Endothelial cell of umbilical vein (primary cell): ENCODE measurements at regions not wholly inside any gene's neighbourhood (a gene's known extent, or its start where the extent isn't known, plus 50 kb on each side); places are given as distances from the start of the nearest gene placed in this dataset.

ENCODE experiments used
- BruUV-seq: library from RNA; stranded (reverse); fragments of 400-500 nt; replicated peaks from 2 replicates; lab custom pipeline; 2021; lab: Mats Ljungman, UMichigan
- CTCF ChIA-PET: fragments of 300-600, 350-600 bp; sonication (Branson Sonifier 250); formaldehyde crosslinking; loops from one replicate; lab custom pipeline; 2021; ENCODE audit warnings: antibody characterized with exemption, inconsistent platforms; lab: Charles Lee
- POLR2A ChIA-PET: fragments of 300-600, 350-600 bp; sonication (Branson Sonifier 250); formaldehyde crosslinking; loops from one replicate; lab custom pipeline; 2021; ENCODE audit warnings: antibody characterized with exemption, inconsistent platforms; lab: Charles Lee
- DNase-seq: peaks from one replicate; pipeline ENCODE4 v3.0.0-alpha.2; 2011; ENCODE audit warnings: low read depth, low spot score
- FAIRE-seq: peaks from 2 replicates; lab custom pipeline; 2011; peaks lifted over from hg19 to GRCh38; lab: Jason Lieb, UNC
- H2AFZ ChIP-seq: 2 replicates; pipeline ENCODE4 v1.6.0; 2012; ENCODE audit warnings: low read depth, low read length, control low read depth, inconsistent platforms
- H3K27ac ChIP-seq: 2 replicates; pipeline ENCODE4 v1.5.1; 2011; ENCODE audit warnings: low read depth, mild to moderate bottlenecking, control low read depth, low read length, moderate library complexity; ENCODE audit not compliant: insufficient read depth
- H3K27me3 ChIP-seq, 2 experiments: 2 replicates each; pipeline versions ENCODE4 v1.6.0 to v1.6.1; 2011; ENCODE audit warnings: low read length in 2 of 2, mixed read lengths in 1 of 2; ENCODE audit not compliant: control insufficient read depth in 2 of 2, insufficient read depth in 2 of 2
- H3K36me3 ChIP-seq, 2 experiments: 2 replicates in 1 of 2; 3 replicates in 1 of 2; pipeline ENCODE4 v1.5.1; 2011; ENCODE audit warnings: low read length in 2 of 2, mild to moderate bottlenecking in 1 of 2, moderate library complexity in 1 of 2; ENCODE audit not compliant: control insufficient read depth in 2 of 2, insufficient read depth in 2 of 2; ENCODE audit errors: extremely low read depth in 1 of 2
- H3K4me1 ChIP-seq: 3 replicates; pipeline ENCODE4 v1.5.1; 2011; ENCODE audit warnings: mild to moderate bottlenecking, low read length; ENCODE audit not compliant: control insufficient read depth, insufficient read depth; ENCODE audit errors: extremely low read depth
- H3K4me2 ChIP-seq: 2 replicates; pipeline ENCODE4 v1.6.1; 2011; ENCODE audit warnings: low read length, control low read depth, mixed read lengths; ENCODE audit not compliant: insufficient read depth
- H3K4me3 ChIP-seq, 3 experiments: fragments of 200-600 bp in 1 of 3; sonication (generic), shearing (Covaris generic) in 1 of 3; replicated peaks in 1 of 3; 2 replicates each; pipeline ENCODE4 v1.5.1; 2011 to 2016; ENCODE audit warnings: control low read depth in 3 of 3, low read length in 3 of 3, mild to moderate bottlenecking in 2 of 3, inconsistent platforms in 1 of 3, low read depth in 1 of 3, moderate library complexity in 1 of 3; ENCODE audit not compliant: insufficient read depth in 1 of 3
- H3K79me2 ChIP-seq: 2 replicates; pipeline ENCODE4 v1.6.0; 2012; ENCODE audit warnings: low read length, inconsistent platforms; ENCODE audit not compliant: control insufficient read depth, insufficient read depth
- H3K9ac ChIP-seq: replicated peaks from 2 replicates; pipeline ENCODE3; 2011; ENCODE audit warnings: low read length, control low read depth; ENCODE audit not compliant: insufficient read depth; ENCODE audit errors: extremely low read depth
- H3K9me1 ChIP-seq: replicated peaks from 3 replicates; pipeline ENCODE4 v1.6.0; 2011; ENCODE audit warnings: mild to moderate bottlenecking, low read length; ENCODE audit not compliant: control insufficient read depth, insufficient read depth; ENCODE audit errors: extremely low read depth
- H3K9me3 ChIP-seq: replicated peaks from 2 replicates; pipeline ENCODE4 v1.5.1; 2012; ENCODE audit warnings: low read length, inconsistent platforms; ENCODE audit not compliant: control insufficient read depth, insufficient read depth
- H4K20me1 ChIP-seq: replicated peaks from 2 replicates; pipeline ENCODE3; 2011; ENCODE audit warnings: mild to moderate bottlenecking, low read length; ENCODE audit not compliant: control insufficient read depth, insufficient read depth; ENCODE audit errors: extremely low read depth
- EZH2 ChIP-seq: IDR thresholded peaks from 2 replicates; pipeline ENCODE4 v1.6.1; 2012; ENCODE audit warnings: borderline replicate concordance, low read depth, mild to moderate bottlenecking, moderate library complexity, low read length, inconsistent platforms; ENCODE audit not compliant: severe bottlenecking
- FOS ChIP-seq: IDR thresholded peaks from 2 replicates; pipeline ENCODE4 v1.6.1; 2011; ENCODE audit warnings: mild to moderate bottlenecking, low read length, moderate library complexity, borderline replicate concordance; ENCODE audit not compliant: insufficient read depth
- GATA2 ChIP-seq: IDR thresholded peaks from 2 replicates; pipeline ENCODE4 v1.7.0; 2011; ENCODE audit warnings: low read depth, mild to moderate bottlenecking, moderate library complexity, mixed read lengths, low read length; ENCODE audit not compliant: insufficient read length, insufficient read depth
- JUN ChIP-seq: IDR thresholded peaks from 2 replicates; pipeline ENCODE4 v1.6.1; 2011; ENCODE audit warnings: borderline replicate concordance, low read depth; ENCODE audit not compliant: insufficient read length, insufficient read depth
- MYC ChIP-seq: IDR thresholded peaks from one replicate; pipeline ENCODE4 v1.6.1; 2011; ENCODE audit warnings: mild to moderate bottlenecking, low read depth, low read length
- POLR2A ChIP-seq: IDR thresholded peaks from 2 replicates; pipeline ENCODE4 v1.6.1; 2012; ENCODE audit warnings: low read depth, mild to moderate bottlenecking, control low read depth, low read length
- POLR2AphosphoS5 ChIP-seq: IDR thresholded peaks from 2 replicates; pipeline ENCODE4 v1.6.1; 2012; ENCODE audit warnings: low read depth, mild to moderate bottlenecking, control low read depth, low read length, moderate library complexity; ENCODE audit not compliant: insufficient read depth
- dilution Hi-C: fragments of 300-500 bp; cut with MboI; formaldehyde crosslinking; loops from one replicate; pipeline ENCODE4 v1.15.0; 2019; ENCODE audit warnings: low sequenced_read_pairs; ENCODE audit not compliant: extremely low pct_ligation_motif_present
- intact Hi-C: fragments of 100-400 bp; cut with micrococcal nuclease; formaldehyde crosslinking; loops from one replicate; pipeline ENCODE4 v1.10.0; 2022
- TF ChIP-seq, protein P1 (sequence below): IDR thresholded peaks from 2 replicates; pipeline ENCODE4 v1.6.1; 2011; ENCODE audit not compliant: insufficient read depth, insufficient read length
- TF ChIP-seq, protein P2 (sequence below), 2 donors: IDR thresholded peaks; 1 replicate in 1 of 2; 2 replicates in 1 of 2; pipeline ENCODE4 v1.5.1; 2011; ENCODE audit warnings: low read length in 2 of 2, mild to moderate bottlenecking in 2 of 2, moderate library complexity in 2 of 2, control low read depth in 1 of 2, inconsistent platforms in 1 of 2, low read depth in 1 of 2; ENCODE audit not compliant: insufficient read depth in 1 of 2; ENCODE audit errors: extremely low read depth in 1 of 2

DNA sequence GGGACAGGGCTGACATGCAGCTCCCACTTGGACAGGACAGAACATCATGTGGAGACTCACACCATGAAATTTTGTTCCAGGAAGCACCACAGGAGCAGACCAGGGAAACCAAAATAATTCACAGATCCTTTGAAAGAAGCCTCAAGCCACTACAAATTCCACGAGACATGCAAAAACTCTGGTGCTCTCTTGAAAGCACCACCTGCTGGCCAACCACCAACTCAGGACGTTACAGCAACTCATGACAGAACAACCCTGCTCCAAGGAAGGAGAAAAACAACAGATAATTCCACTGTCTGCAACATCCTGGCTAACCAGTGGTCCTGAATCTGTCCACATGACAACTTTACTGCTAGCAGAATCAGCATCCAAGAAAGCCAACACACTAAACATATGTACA is 516.0 kb downstream of the SPATA31D1 start:
- Histone ChIP-seq H4K20me1 (no peaks in the 10 kb centered on the region), H3K27me3 (no peaks in the 10 kb centered on the region), H3K4me2 (no peak overlapping the region), H3K9ac (no peak overlapping the region), H3K4me3 (no peak overlapping the region), H3K27ac (no peak overlapping the region), H3K36me3 (no peaks in the 10 kb centered on the region), H3K9me3 (no peaks in the 10 kb centered on the region), H3K79me2 (no peaks in the 10 kb centered on the region), H3K4me1 (no peaks in the 10 kb centered on the region), H3K9me1 (no peaks in the 10 kb centered on the region), H2AFZ (no peak overlapping the region)
- no TSS peak for BruUV-seq
- ChIA-PET CTCF (no interaction called here), POLR2A (no interaction called here)
- DNase-seq: no peak
- intact Hi-C loops: no loop called here
- TF ChIP-seq POLR2AphosphoS5 (no peak), FOS (no peak), GATA2 (no peak), JUN (no peak)
- TF ChIP-seq, protein P1, sequence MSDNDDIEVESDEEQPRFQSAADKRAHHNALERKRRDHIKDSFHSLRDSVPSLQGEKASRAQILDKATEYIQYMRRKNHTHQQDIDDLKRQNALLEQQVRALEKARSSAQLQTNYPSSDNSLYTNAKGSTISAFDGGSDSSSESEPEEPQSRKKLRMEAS: no peak
- dilution Hi-C loops: no loop called here
- FAIRE-seq: no peak

DNA sequence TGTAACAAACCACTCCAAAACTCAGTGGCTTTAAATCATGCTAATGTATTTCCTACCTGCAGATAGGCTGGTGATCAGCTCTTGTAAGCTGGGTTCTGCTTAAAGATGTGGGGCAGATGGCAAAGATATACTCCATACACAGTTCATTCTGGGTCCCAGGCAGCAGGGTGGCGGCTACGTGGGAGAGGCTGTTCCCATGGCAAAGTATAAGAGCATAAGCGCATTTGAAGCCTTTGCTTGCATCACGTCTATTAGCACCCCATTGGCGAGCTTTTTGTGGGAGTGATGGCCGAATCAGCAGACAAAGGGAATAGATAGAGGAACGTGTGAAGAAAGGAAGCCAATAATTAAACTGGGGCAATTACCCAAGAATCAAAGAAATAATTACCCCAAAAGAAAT is 523.1 kb downstream of the SPATA31D1 start:
- Histone ChIP-seq H3K36me3 (no peaks in the 10 kb centered on the region), H3K4me3 (no peak overlapping the region), H3K27ac (no peak overlapping the region), H2AFZ (no peak overlapping the region), H3K9me3 (no peaks in the 10 kb centered on the region), H3K27me3 (no peaks in the 10 kb centered on the region), H3K9ac (no peak overlapping the region), H3K4me2 (no peak overlapping the region), H3K79me2 (no peaks in the 10 kb centered on the region), H3K4me1 (no peaks in the 10 kb centered on the region), H4K20me1 (no peaks in the 10 kb centered on the region), H3K9me1 (no peaks in the 10 kb centered on the region)
- no peak for TF ChIP-seq FOS
- TF ChIP-seq JUN: no peak
- no peak for TF ChIP-seq EZH2
- no peak for TF ChIP-seq POLR2AphosphoS5
- TF ChIP-seq, protein P1: no peak
- TF ChIP-seq MYC: no peak
- TF ChIP-seq, protein P2, sequence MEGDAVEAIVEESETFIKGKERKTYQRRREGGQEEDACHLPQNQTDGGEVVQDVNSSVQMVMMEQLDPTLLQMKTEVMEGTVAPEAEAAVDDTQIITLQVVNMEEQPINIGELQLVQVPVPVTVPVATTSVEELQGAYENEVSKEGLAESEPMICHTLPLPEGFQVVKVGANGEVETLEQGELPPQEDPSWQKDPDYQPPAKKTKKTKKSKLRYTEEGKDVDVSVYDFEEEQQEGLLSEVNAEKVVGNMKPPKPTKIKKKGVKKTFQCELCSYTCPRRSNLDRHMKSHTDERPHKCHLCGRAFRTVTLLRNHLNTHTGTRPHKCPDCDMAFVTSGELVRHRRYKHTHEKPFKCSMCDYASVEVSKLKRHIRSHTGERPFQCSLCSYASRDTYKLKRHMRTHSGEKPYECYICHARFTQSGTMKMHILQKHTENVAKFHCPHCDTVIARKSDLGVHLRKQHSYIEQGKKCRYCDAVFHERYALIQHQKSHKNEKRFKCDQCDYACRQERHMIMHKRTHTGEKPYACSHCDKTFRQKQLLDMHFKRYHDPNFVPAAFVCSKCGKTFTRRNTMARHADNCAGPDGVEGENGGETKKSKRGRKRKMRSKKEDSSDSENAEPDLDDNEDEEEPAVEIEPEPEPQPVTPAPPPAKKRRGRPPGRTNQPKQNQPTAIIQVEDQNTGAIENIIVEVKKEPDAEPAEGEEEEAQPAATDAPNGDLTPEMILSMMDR (IDR thresholded peaks at IDR 0.05; ENCODE audit: extremely low read depth in 1 of 2, insufficient read depth in 1 of 2, low read depth in 1 of 2, low read length in 2 of 2): no peak
- no peak for TF ChIP-seq GATA2
- TF ChIP-seq POLR2A: no peak
- no TSS peak for BruUV-seq
- dilution Hi-C loops: no loop called here
- DNase-seq (no peak), FAIRE-seq (no peak)
- intact Hi-C loops: no loop called here
- ChIA-PET CTCF (no interaction called here), POLR2A (no interaction called here)
